Nucleus accumbens (tissue), 56 donors: ENCODE measurements at regions not wholly inside any gene's neighbourhood (a gene's known extent, or its start where the extent isn't known, plus 50 kb on each side); places are given as distances from the start of the nearest gene placed in this dataset.

Experiments used
- DNase-seq, 56 donors: peaks; one replicate each; lab custom pipeline; 2025; lab: John Stamatoyannopoulos, UW

GRCh38 chr11:95296165-95296564 is 65.2 kb upstream of the SESN3 start:
- peak in 2 of 56 donors; percentile 3 to 12 for DNase-seq

GRCh38 chr11:95295382-95296149 is 64.6 kb upstream of the SESN3 start:
- no peak for DNase-seq

GRCh38 chr11:95294701-95295100 is 63.7 kb upstream of the SESN3 start:
- no peak for DNase-seq

DNA sequence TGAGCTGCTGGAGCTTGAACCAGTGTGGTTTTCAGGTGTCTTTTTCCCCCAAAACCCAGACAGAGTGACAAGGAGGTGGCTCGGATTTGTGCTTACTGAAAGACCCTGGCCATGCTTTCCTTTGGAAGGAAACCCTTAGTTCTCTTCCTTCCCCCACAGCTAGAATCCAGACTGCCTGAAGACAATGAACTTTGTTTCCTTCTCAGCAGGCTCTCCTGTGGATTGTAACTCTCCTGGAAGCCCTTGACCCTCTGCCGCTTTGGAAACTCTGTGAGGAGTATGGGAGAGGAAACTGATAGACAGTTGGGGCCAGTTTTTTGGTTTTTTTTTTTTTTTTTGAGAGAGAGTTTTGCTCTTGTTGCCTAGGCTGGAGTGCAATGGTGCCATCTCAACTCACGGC is 62.1 kb upstream of the SESN3 start:
- DNase-seq = no peak

DNA sequence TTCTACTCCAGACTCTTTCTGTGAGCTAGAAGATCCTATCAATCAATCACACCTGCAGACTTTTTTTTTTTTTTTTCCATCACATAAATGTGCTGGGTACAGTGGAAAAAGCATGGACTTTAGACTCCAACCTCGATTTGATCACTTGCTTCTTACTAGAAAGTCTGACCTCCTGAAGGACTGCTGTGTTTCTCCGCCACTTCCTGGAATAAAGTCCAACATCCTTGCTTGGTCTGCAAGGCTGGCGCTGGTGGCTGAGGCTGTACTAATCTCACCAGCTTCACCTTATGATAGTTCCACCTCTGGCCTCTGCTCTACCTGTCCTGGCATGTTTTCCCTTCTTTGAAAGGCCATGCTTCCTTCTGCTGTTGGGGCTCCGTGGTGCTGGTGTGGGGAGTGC is 60.9 kb upstream of the SESN3 start:
- DNase-seq = no peak

DNA sequence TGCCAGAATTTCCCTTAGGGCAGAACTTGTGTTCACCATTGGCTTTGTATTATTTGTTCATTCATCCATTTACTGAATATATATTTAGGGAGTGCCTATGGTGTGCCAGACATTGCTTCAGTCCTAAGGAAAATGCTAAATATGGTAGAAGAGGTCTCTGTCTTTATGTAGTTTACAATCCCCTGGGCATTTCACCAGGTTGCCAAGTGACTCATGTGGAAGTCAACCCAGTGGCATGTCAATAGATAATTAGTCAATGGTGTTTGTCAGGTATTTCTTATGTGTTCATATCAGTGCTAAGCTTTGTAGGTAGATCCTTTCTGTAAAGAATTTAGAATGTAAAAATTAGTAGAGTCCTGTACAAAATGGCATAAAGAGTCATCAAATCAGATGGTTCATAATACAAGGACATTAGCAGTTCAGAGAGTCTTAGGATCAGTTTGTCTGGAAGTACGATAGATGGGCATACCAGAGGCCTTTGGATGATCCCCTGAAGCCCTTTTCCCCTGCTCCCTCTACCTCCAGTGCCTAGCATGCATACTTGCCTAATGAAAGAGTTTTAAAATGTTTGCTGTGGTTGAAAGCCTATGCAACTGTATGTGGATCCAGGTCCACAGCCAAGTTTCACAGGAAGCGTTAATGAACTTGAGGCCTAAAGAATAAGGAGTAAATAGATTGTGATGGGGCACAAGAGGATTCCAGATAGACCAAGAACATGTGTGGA is 58.5 kb upstream of the SESN3 start:
- no peak for DNase-seq

- peak in 10 of 56 donors; percentile 8 to 37 (median 24) for DNase-seq
Measured at GRCh38 chr11:95284057-95285052, 53.4 kb upstream of the SESN3 start.

DNA sequence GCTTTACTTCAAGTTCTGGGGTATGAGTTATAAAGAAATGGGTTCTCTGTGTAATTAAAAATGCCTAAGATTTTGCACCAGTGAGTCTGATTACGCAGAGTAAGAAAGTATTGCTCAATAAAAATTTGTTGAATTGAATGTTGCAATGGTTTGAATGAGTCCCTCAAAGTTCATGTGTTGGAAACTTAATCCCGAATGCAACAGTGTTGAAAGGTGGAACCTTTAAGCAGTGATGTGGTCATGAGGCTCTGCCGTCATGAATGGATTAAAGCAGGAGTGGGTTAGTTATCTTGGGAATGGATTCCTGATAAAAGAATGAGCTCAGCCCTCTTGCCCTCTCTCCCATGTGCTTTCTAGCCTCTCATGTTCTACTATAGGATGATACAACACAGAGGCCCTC is 52.6 kb upstream of the SESN3 start:
- DNase-seq = no peak

DNA sequence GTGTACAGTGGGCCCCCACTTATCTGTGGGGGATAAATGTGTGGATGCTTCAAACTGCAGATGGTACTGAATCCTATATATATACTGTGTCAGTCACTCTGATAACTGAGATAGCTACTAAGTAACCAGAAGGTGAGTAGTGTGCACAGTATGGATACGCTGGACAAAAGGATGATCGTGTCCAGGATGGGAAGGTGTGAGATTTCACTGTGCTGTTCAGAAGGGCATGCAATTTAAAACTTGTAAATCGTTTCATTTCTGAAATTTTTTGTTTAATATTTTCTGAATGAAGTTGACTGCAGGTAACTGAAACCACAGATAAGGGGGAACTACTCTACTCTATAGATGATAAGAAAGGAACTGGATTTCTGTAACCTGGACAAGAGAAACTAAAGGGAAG is 52.1 kb upstream of the SESN3 start:
- DNase-seq = no peak

DNA sequence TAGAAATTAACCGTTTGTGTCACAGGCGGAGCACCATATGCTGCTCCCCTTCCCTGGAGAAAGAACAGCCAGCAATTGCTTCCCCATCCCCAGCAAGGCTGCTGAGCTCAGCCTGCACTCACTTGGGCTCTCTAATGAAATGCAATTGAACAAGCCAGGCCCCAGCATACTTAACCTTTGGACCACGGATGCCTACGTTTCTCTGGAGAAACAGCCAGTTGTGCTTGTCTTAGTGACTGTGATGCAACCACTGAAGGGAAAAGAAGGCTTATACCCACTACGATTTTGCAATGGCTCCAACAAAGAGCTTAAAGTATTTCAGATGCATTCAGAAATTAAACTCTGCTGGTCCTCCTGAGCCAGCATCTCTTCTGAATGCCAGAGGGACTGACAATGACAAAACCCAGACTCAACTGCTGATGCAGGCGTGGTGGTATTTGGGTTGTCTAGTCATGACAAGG is 51.3 kb upstream of the SESN3 start:
- peak in 1 of 56 donors; percentile 11 for DNase-seq
